Neural progenitor cell (in vitro differentiated cells): ENCODE measurements at regions not wholly inside any gene's neighbourhood (a gene's known extent, or its start where the extent isn't known, plus 50 kb on each side); places are given as distances from the start of the nearest gene placed in this dataset.

ENCODE experiments used
- EZH2phosphoT487 ChIP-seq: fragments of 200-600 bp; sonication (generic); IDR thresholded peaks from 2 replicates; pipeline ENCODE4 v1.6.1; 2017; ENCODE audit warnings: antibody characterized with exemption
- TF ChIP-seq, protein P1 (sequence below): fragments of 200-600 bp; sonication (generic); IDR thresholded peaks from 2 replicates; pipeline ENCODE4 v1.5.1; 2017; ENCODE audit warnings: antibody characterized with exemption, mild to moderate bottlenecking

DNA sequence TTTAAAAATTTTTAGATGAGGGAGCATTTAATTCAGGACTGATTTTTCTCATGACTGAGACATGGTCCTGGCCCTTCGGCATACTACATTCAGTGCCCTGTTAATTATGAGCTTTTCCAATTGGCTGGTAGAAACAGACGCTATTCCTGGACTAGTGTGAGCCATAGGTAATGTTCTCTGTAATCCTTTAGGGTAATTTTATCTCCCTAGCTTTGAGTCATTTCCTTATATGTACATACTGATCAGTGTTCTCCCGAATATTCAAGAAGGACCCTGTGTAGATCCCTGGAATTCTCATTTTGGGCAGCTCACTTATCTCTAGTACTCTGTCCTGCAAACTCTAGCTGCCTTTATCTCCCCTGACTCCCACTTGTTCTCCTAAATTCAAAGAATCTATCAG lies 92.6 kb upstream of the NPY start:
- TF ChIP-seq, protein P1, sequence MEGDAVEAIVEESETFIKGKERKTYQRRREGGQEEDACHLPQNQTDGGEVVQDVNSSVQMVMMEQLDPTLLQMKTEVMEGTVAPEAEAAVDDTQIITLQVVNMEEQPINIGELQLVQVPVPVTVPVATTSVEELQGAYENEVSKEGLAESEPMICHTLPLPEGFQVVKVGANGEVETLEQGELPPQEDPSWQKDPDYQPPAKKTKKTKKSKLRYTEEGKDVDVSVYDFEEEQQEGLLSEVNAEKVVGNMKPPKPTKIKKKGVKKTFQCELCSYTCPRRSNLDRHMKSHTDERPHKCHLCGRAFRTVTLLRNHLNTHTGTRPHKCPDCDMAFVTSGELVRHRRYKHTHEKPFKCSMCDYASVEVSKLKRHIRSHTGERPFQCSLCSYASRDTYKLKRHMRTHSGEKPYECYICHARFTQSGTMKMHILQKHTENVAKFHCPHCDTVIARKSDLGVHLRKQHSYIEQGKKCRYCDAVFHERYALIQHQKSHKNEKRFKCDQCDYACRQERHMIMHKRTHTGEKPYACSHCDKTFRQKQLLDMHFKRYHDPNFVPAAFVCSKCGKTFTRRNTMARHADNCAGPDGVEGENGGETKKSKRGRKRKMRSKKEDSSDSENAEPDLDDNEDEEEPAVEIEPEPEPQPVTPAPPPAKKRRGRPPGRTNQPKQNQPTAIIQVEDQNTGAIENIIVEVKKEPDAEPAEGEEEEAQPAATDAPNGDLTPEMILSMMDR = no peak
- TF ChIP-seq EZH2phosphoT487 = no peak
